ENCODE measurements at regions not wholly inside any gene's neighbourhood (a gene's known extent, or its start where the extent isn't known, plus 50 kb on each side); places are given as distances from the start of the nearest gene placed in this dataset.

DNA sequence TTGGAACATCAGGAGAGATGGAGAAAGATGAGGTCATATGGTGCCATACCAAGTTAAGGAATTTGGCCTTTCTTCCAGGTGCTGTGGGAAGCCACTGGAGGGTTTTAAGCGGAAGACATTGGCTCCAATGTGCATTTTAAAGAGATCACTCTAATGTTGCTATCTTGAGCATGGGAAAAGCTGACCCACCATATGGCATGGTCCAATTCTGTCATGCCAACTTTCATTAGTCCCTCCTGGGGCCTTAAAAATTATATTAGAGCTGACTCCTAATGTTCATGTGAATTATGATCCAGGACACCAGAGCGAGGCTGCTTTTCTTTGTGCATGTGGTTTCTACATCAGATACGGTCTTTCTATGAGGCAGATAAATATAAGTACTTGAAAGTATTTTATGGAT lies 335.0 kb upstream of the TSHZ2 start:
- TF ChIP-seq POLR2A (IDR thresholded peaks at IDR 0.05), result no peak
- no peak for TF ChIP-seq CTCF (IDR thresholded peaks at IDR 0.05)
